A549 (cell line): ENCODE measurements at regions not wholly inside any gene's neighbourhood (a gene's known extent, or its start where the extent isn't known, plus 50 kb on each side); places are given as distances from the start of the nearest gene placed in this dataset.

Source experiments
- ATAC-seq, 2 experiments: fragments of 200-7000 bp in 1 of 2; fragments of >200 bp in 1 of 2; cut with Nextera tagmentation in 1 of 2; cut with Tn5 transposase in 1 of 2; 3 replicates each; pipeline versions ENCODE4 v1.8.0 to v1.9.1; 2018 to 2020; ENCODE audit warnings: mild to moderate bottlenecking in 1 of 2, moderate library complexity in 1 of 2
- CTCF ChIA-PET: fragments of 300-600 bp; sonication (Branson Sonifier 250); formaldehyde crosslinking; extraction: SDS; loops from one replicate; lab custom pipeline; 2021; ENCODE audit warnings: antibody characterized with exemption, inconsistent platforms; lab: Yijun Ruan, JAX
- POLR2A ChIA-PET: fragments of 350-600 bp; formaldehyde crosslinking; extraction: SDS; loops from one replicate; lab custom pipeline; 2021; ENCODE audit warnings: antibody characterized with exemption, inconsistent platforms; lab: Yijun Ruan, JAX
- DNase-seq, 2 experiments: peaks; one replicate each; pipeline versions ENCODE4 v3.0.0 to v3.0.0-alpha.2; 2011 to 2016; ENCODE audit warnings: low read depth in 1 of 2, low spot score in 1 of 2
- FAIRE-seq: peaks from 2 replicates; lab custom pipeline; 2011; peaks lifted over from hg19 to GRCh38; lab: Jason Lieb, UNC
- H3K27ac ChIP-seq, 2 experiments: fragments of >200 bp; sonication (Bioruptor Twin); formaldehyde crosslinking; 3 replicates each; pipeline ENCODE4 v1.5.1; 2016 to 2017
- H3K4me1 ChIP-seq: fragments of >200 bp; sonication (Bioruptor Twin); formaldehyde crosslinking; 3 replicates; pipeline ENCODE4 v1.6.1; 2016
- H3K4me2 ChIP-seq: fragments of >200 bp; sonication (Bioruptor Twin); formaldehyde crosslinking; 3 replicates; pipeline ENCODE4 v1.6.1; 2016
- H3K4me3 ChIP-seq: fragments of >200 bp; sonication (Bioruptor Twin); formaldehyde crosslinking; 3 replicates; pipeline ENCODE4 v1.5.1; 2016
- H3K9me3 ChIP-seq: fragments of >200 bp; sonication (Bioruptor Twin); formaldehyde crosslinking; 3 replicates; pipeline ENCODE4 v1.6.1; 2016
- ELK1 ChIP-seq: fragments of 150-350 bp; IDR thresholded peaks from 2 replicates; pipeline ENCODE4 v1.6.1; 2014; ENCODE audit warnings: low read depth, mild to moderate bottlenecking, low read length
- MAFK ChIP-seq: fragments of 450-650 bp; IDR thresholded peaks from 2 replicates; pipeline ENCODE4 v1.6.1; 2014; ENCODE audit not compliant: partially characterized antibody
- WGBS: methylation state at CpG from one replicate; pipeline ENCODE4 v1.1.6; 2017; ENCODE audit errors: missing lambda C conversion rate; 5-methylcytosine and 5-hydroxymethylcytosine counted together
- small RNA-seq, 6 experiments: library from RNA; depleted of rRNA; stranded (forward); fragments of <200 nt; gene quantifications; one replicate each; pipeline ENCODE3, GENCODE V24; 2012

- no peaks in the 10 kb centered on the region for H3K9me3 ChIP-seq
- DNase-seq = no peak
- no peak overlapping the region for H3K4me3 ChIP-seq
- TF ChIP-seq MAFK (peak; percentile 98), ELK1 (no peak)
- TF ChIP-seq, all 56 proteins: peak for 1
- POLR2A ChIA-PET = no interaction called here
- no peak overlapping the region; a peak in 1 of 6 replicates for H3K27ac ChIP-seq
- CTCF ChIA-PET = interaction anchor here (1.3 to 11.3 kb wide), 4 partner anchors 8 to 24 kb away, joined by 3 to 93 read pairs (median 6); no protein-coding TSS in a partner anchor
- peaks cover 19% of the 10 kb centered on the region for H3K4me1 ChIP-seq
- no peak overlapping the region for H3K4me2 ChIP-seq
- FAIRE-seq (no peak), ATAC-seq (no peak)
- 79% methylated on average over 10 of the region's 10 CpGs for WGBS
Measured at GRCh38 chr17:28268610-28269313, 50.2 kb upstream of the TMEM97 start.

Small RNAs in the stretch of these regions (small RNA-seq; reads per million reads assigned to genes)
- gene AC061975.2 = 0 reads per million in 6 experiments
